Esophagus squamous epithelium (tissue), 4 donors: ENCODE measurements at regions not wholly inside any gene's neighbourhood (a gene's known extent, or its start where the extent isn't known, plus 50 kb on each side); places are given as distances from the start of the nearest gene placed in this dataset.

Source experiments
- CTCF ChIP-seq, 6 experiments: fragments of 450-650 bp in 4 of 6; fragments of 200-600 bp in 2 of 6; sonication (generic) in 2 of 6; IDR thresholded peaks; one replicate each; pipeline ENCODE4 v1.5.1; 2016 to 2019; ENCODE audit warnings: antibody characterized with exemption in 6 of 6, mild to moderate bottlenecking in 4 of 6, moderate library complexity in 4 of 6
- POLR2A ChIP-seq, 4 donors: fragments of 450-650 bp; IDR thresholded peaks; one replicate each; pipeline ENCODE4 v1.6.1; 2017; ENCODE audit warnings: antibody characterized with exemption in 4 of 4, mild to moderate bottlenecking in 4 of 4, moderate library complexity in 3 of 4

- no peak for TF ChIP-seq CTCF (IDR thresholded peaks at IDR 0.05)
- no peak for TF ChIP-seq POLR2A (IDR thresholded peaks at IDR 0.05)
These were observed 838.1 kb upstream of the AGA start for GRCh38 chr4:178280362-178280761.
